Suprapubic skin (tissue), 4 donors: ENCODE measurements at regions not wholly inside any gene's neighbourhood (a gene's known extent, or its start where the extent isn't known, plus 50 kb on each side); places are given as distances from the start of the nearest gene placed in this dataset.

ENCODE experiments used
- CTCF ChIP-seq, 2 donors: fragments of 200-600 bp in 1 of 2; fragments of 450-650 bp in 1 of 2; sonication (generic) in 1 of 2; IDR thresholded peaks; one replicate each; pipeline ENCODE4 v1.5.1; 2016 to 2019; ENCODE audit warnings: antibody characterized with exemption in 2 of 2, mild to moderate bottlenecking in 1 of 2, moderate library complexity in 1 of 2
- POLR2A ChIP-seq, 2 donors: fragments of 450-650 bp; IDR thresholded peaks; one replicate each; pipeline ENCODE4 v1.6.1; 2017; ENCODE audit warnings: antibody characterized with exemption in 2 of 2, mild to moderate bottlenecking in 2 of 2, moderate library complexity in 2 of 2
- POLR2AphosphoS5 ChIP-seq, 3 donors: sonication (generic); formaldehyde crosslinking; IDR thresholded peaks; one replicate each; pipeline ENCODE4 v1.6.1; 2017; ENCODE audit warnings: antibody characterized with exemption in 3 of 3

- TF ChIP-seq CTCF (IDR thresholded peaks at IDR 0.05) (no peak), POLR2A (IDR thresholded peaks at IDR 0.05) (no peak), POLR2AphosphoS5 (IDR thresholded peaks at IDR 0.05) (no peak)
Measured at GRCh38 chr6:100137759-100138158, 143.7 kb upstream of the MCHR2 start.
